GM21786 (cell line): ENCODE measurements at regions not wholly inside any gene's neighbourhood (a gene's known extent, or its start where the extent isn't known, plus 50 kb on each side); places are given as distances from the start of the nearest gene placed in this dataset.
"Not testable (repeated sequence)": the region's sequence is repeated elsewhere in the genome, so short reads cannot be mapped to it uniquely, and the experiment has no call there.

Source experiments
- ATAC-seq: cut with Tn5 transposase; IDR thresholded peaks from one replicate; pipeline ENCODE4 v1.9.1; 2021; ENCODE audit not compliant: unreplicated experiment

- no peak for ATAC-seq
These were observed 72.7 kb upstream of the NALF2 start for GRCh38 chrX:69431420-69431819.

DNA sequence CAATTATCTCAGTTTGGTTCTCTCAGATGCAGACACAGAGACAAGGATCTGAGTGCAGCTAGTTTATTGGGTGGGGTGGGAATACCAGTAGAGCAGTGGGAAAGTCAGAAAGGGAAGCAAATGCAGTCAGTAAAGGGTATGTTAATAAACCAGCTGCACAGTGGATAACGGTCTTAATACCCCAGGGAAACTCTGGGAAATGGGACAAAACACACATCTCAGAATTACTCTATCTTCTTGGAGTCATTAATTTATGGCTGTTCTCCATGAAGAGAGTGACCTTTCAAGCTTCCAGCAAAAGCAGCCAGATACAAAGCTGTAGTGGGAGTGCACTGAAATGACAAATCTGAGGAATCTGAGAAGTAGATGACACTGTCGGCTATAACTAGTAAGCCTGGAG is 73.3 kb upstream of the NALF2 start:
- ATAC-seq = no peak

DNA sequence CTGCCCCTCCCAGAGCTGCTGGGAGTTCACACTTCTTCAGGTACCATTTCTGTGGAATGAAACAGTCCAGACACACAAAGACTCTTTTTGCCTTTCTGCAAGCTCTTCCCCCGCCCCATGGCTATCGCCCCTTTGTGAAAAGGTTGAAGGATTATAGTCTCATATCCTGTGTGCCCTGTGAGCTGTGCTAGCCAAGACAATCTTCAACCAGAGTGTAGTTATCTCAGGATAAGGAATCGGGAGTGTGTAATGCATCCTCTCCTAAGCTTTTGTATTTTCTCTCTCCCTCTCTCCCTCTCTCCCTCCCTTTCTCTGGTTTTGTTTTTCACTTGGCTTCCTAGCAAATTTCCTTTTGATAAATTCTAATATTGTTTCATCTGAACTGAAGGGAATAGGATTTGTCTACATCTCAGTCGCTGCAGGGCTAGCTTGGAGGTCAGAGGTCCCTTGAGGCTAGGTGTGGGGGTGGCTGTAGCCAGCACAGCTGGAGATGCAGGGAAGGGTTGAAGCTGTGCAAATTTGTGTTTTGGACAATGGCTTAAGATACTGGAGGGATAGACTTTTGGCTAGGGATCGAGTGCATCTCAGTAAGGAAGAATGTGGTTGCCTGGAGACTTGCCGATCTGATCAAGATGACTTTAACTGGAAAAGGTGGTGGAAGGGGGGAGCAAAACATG is 74.6 kb upstream of the NALF2 start:
- no peak for ATAC-seq

GRCh38 chrX:69428216-69428615 is 75.9 kb upstream of the NALF2 start:
- ATAC-seq = no peak

- no peak for ATAC-seq
These were observed 79.2 kb upstream of the NALF2 start for GRCh38 chrX:69424910-69425309.

DNA sequence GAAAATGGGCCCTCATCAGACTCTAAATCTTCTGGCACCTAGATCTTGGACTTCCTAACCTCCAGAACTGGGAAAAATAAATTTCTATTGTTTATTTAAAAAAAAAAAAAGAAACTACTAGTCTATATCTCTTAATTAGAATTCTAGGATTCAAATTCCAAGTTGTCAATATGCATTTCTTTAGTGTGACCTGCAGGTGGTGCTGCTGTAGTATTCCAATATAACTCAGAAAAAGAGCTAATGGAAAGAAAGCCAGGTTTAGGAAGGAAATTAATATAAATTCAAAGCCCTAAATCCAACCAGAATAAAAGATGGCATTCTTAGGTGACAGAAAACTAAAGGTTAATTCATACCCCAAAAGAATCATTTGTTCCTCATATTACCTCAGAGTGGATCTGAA is 80.0 kb upstream of the NALF2 start:
- ATAC-seq = no peak

DNA sequence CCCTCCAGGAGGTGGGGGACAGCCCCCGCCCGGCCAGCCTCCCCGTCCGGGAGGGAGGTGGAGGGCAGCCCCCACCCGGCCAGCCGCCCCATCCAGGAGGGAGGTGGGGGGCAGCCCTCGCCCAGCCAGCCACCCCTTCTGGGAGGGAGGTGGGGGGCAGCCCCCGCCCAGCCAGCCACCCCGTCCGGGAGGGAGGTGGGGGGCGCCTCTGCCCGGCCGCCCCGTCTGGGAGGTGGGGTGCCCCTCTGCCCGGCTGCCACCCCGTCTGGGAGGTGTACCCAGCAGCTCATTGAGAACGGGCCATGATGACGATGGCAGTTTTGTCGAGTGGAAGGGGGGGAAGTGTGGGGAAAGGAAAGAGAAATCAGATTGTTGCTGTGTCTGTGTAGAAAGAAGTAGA is 81.9 kb upstream of the NALF2 start:
- ATAC-seq = not testable (repeated sequence)

DNA sequence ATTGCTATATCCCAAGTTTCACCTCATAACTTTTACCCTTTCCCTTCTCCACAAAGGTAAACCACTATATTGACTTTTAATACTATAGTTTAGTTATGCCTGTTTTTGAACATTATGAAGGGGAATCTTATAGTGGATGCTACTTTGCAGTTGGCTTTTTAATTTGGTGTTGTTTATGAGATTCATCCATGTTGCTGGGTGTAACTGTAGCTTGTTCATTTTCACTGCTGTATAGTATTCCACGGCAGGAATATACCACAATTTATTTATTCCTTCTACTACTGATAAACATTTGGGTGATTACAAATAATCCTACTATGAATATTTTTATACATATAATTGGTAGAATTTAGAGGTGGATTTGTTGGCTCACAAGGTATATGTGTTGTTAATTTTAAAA is 88.4 kb upstream of the NALF2 start:
- no peak for ATAC-seq

GRCh38 chrX:69412661-69413060 is 91.5 kb upstream of the NALF2 start:
- no peak for ATAC-seq

DNA sequence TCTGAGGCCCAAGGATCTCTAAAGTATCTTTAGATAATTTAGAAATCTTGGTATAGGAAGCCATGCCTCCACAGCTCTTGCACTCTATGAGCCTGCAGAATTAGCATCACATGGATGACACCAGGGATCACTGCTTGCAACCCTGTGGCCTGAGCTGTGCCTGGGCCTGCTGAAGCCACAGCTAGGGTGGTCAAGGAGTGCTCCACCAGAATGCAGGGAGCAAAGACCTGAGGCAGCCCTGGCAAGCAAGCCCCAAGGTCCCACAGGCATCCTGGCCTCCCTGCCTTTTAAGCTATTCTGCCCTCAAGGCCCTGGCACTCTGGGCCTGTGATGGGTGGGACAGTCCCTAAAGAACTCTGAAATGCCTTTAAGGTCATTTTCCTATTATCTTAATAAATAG is 105.2 kb upstream of the NALF2 start:
- ATAC-seq = no peak

- ATAC-seq = no peak
These were observed 107.2 kb upstream of the NALF2 start for GRCh38 chrX:69396916-69397315.

DNA sequence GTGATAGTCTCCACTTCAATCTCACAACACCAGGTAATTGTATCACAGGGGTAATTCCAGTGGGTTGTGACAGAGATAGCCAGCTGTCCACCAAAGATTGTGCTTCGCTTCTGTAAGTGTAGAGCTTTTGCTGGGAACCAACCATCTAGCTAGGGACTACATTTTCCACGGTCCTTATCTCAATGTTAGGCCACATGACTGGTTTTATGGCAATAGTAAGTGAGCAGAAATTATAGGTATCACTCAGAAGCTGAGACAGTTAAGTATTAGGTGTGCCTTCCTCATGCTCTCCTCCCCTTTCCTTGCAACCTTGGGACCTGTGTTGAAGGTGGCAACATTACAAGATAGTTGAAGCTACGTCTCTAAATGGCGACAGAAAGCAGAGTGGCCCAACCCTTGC is 108.8 kb upstream of the NALF2 start:
- ATAC-seq = no peak

DNA sequence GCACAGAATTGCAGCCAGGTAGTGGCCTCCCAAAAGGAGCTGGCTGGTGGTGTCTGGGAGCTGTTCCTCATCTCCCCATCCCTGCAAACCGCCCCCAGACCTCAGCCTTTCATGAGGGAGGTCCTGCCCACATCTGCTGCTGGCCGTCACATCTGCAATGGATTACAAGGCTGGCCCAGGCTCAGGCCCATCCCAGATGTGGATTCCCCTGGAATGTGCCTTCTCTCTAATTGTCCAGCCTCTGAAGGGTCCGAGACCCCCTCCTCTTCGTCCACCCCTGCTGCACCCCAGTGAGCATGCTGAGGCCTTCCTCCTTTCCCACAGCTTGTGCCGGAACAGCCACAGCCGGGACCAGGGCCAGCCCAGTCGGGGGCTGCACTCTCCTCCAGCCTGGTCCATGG is 115.0 kb upstream of the NALF2 start:
- no peak for ATAC-seq

- no peak for ATAC-seq
These were observed 115.6 kb upstream of the NALF2 start for GRCh38 chrX:69388526-69388925.

GRCh38 chrX:69387567-69388487 is 116.3 kb upstream of the NALF2 start:
- ATAC-seq = peak; percentile 66

GRCh38 chrX:69386681-69387080 is 117.4 kb upstream of the NALF2 start:
- ATAC-seq = no peak

DNA sequence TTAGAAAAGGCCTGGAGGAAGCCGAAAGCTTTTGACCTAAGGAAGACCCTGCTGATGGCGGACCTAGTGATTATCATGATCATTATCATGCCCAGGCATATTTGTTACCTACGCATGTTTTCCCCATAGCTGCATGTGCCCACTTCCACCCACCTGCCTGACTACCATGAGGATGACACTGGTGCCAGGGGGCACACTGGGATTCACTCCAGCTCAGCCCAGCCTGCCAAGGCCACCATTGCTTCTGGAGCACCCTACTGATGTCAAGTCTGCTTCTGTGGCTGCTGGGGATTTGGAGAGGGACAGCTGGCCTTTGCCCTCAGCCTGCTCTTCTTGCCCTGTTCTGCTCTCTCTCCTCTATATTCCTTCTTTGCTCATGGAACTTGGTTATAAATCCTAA is 124.7 kb upstream of the NALF2 start:
- no peak for ATAC-seq

DNA sequence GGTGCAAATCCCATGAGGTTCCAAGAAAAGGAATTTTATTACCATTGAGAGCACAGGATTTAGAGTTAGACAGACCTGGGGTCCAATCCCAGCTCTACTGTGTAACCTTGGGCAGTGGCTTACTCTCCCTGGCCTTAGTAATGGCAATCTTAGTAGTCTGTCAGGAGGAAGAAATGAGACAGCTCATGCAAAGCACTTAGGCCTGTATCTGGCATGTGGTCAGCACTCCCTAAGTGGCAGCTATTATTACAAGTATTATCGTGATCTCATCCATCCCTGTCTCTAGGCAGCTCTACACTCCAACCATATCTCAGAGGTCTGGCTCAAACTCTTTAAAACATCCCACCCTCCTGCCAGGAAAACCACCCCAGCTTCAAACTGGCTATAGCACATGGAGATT is 129.6 kb upstream of the NALF2 start:
- no peak for ATAC-seq

GRCh38 chrX:69372435-69372834 is 131.7 kb upstream of the NALF2 start:
- ATAC-seq = no peak

- no peak for ATAC-seq
These were observed 133.0 kb upstream of the NALF2 start for GRCh38 chrX:69371159-69371558.

DNA sequence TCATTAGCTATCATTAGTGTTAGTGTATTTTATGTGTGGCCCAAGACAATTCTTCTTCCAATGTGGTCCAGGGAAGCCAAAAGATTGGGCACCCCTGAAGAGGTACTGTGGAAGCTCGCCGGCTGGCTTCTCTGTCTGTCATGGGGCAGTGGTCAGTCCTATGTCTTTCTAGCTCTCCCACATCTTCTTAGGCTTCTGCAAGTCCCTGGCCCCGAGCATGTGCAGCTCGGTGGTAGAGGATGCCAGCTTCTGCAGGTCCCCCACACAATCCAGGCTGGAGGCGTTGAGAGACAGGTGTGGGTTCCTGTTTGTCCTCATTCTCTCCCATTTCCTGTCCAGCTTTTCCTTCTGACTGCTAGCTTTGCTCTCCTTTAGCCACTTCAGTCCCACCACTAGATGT is 134.1 kb upstream of the NALF2 start:
- ATAC-seq = no peak

GRCh38 chrX:69366183-69366582 is 137.9 kb upstream of the NALF2 start:
- ATAC-seq = peak; percentile 48
